ENCODE measurements at regions not wholly inside any gene's neighbourhood (a gene's known extent, or its start where the extent isn't known, plus 50 kb on each side); places are given as distances from the start of the nearest gene placed in this dataset.

DNA sequence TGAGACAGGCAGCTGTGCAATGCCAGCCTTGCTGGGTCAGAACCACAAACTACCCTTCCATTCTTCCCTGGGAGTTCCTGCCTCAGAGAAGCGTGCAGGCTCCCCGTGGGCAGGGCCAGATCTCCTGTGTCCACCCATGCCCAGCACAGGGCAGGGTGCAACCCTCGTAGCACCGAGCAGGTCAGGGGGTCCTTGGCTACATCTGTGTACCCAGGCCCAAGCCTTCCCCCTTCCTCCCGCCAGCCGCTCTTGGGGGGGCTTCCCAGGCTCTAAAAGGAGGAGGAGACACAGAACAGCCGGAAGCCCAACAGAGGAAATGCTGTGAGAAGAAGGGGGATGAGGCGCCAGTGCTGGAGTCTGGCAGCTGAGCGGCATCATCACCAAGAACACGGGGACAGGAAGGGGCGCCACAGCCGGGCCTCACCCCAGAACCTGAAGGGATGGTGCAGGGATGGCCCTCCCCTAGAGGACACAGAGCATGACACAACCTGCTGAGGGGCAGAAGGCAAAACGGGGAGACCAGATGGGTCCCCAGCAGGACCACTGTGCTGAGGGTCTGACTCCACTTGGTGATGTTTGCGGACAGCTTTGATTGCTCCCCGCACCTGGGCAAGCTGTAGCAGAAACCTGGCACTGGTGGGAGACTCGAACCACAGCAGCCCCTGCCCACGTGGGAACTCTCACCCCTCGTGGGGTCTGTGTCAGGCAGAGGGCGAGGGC lies 233.2 kb downstream of the NPHP4 start:
- Histone ChIP-seq H3K79me2 (ENCODE audit: insufficient read depth, low read length) (no peaks in the 10 kb centered on the region), H2AFZ (ENCODE audit: low read depth, low read length) (no peak overlapping the region), H3K4me3 (ENCODE audit: low read depth in 1 of 2, low read length in 2 of 2) (no peak overlapping the region), H3K9me3 (ENCODE audit: insufficient read depth, low read length, severe bottlenecking) (peaks cover 4% of the 10 kb centered on the region), H3K36me3 (ENCODE audit: insufficient read depth, low read length) (no peaks in the 10 kb centered on the region), H3K4me2 (ENCODE audit: insufficient read depth, low read length) (no peak overlapping the region), H3K9ac (ENCODE audit: low read depth, low read length) (no peak overlapping the region), H3K27ac (ENCODE audit: low read length) (no peak overlapping the region), H3K4me1 (ENCODE audit: insufficient read depth, low read length) (no peaks in the 10 kb centered on the region), H4K20me1 (ENCODE audit: insufficient read depth, low read length) (no peaks in the 10 kb centered on the region), H3K27me3 (ENCODE audit: insufficient read depth, low read length, poor library complexity) (no peaks in the 10 kb centered on the region)
- TF ChIP-seq, protein P1, sequence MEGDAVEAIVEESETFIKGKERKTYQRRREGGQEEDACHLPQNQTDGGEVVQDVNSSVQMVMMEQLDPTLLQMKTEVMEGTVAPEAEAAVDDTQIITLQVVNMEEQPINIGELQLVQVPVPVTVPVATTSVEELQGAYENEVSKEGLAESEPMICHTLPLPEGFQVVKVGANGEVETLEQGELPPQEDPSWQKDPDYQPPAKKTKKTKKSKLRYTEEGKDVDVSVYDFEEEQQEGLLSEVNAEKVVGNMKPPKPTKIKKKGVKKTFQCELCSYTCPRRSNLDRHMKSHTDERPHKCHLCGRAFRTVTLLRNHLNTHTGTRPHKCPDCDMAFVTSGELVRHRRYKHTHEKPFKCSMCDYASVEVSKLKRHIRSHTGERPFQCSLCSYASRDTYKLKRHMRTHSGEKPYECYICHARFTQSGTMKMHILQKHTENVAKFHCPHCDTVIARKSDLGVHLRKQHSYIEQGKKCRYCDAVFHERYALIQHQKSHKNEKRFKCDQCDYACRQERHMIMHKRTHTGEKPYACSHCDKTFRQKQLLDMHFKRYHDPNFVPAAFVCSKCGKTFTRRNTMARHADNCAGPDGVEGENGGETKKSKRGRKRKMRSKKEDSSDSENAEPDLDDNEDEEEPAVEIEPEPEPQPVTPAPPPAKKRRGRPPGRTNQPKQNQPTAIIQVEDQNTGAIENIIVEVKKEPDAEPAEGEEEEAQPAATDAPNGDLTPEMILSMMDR (IDR thresholded peaks at IDR 0.05; ENCODE audit: borderline replicate concordance, extremely low read depth, low read length, poor library complexity, severe bottlenecking): no peak
- no peak for TF ChIP-seq EZH2 (IDR thresholded peaks at IDR 0.05; ENCODE audit: borderline replicate concordance, low read depth, low read length, severe bottlenecking)
- no peak for ATAC-seq (ENCODE audit: insufficient read depth, low read depth)
- no peak for DNase-seq

DNA sequence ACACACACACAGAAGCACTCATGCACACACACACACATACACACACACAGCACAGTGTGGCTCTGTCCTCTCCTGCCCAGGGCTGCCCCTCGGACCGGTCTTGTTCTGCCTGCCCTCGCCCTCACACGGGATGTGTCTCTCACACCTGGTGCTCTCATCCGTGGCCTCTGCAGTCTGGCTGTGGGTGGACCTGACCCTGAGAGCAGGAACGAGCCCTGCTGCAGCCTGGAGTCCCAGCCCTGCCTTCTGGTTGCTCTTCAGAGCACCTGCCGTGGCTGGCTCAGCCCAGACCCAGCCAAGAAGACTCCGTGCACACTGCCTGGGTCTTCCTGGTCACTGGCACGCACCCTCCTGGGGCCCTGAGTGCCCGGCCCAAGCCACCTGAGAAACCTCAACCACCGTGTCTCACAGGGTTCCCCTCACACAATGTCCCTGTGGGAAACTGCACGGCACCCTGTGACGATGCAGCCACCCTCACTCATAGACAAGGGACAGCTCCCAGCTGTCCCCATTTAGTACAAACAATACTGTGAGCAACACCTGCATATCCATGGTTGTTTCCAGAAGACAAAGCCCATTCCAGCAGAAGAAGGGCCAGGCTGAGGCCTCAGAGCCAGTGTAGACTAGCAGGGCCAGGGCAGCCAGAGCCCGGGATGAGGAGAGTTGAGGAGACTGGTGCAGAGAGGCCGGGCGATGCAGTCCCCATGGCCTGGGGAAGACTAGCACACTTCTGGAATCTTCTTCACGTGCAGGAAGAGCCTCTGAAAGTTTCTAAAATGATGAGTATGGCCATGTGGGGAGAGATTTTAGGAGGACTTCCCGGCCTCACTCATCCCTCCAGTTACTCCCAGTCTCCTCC lies 234.0 kb downstream of the NPHP4 start:
- TF ChIP-seq, protein P1 (IDR thresholded peaks at IDR 0.05; ENCODE audit: borderline replicate concordance, extremely low read depth, low read length, poor library complexity, severe bottlenecking): no peak
- TF ChIP-seq EZH2 (IDR thresholded peaks at IDR 0.05; ENCODE audit: borderline replicate concordance, low read depth, low read length, severe bottlenecking): no peak
- DNase-seq: no peak
- no peak for ATAC-seq (ENCODE audit: insufficient read depth, low read depth)
- Histone ChIP-seq H4K20me1 (ENCODE audit: insufficient read depth, low read length) (no peaks in the 10 kb centered on the region), H3K4me1 (ENCODE audit: insufficient read depth, low read length) (no peaks in the 10 kb centered on the region), H2AFZ (ENCODE audit: low read depth, low read length) (no peak overlapping the region), H3K79me2 (ENCODE audit: insufficient read depth, low read length) (no peaks in the 10 kb centered on the region), H3K9ac (ENCODE audit: low read depth, low read length) (no peak overlapping the region), H3K27ac (ENCODE audit: low read length) (no peak overlapping the region), H3K9me3 (ENCODE audit: insufficient read depth, low read length, severe bottlenecking) (no peaks in the 10 kb centered on the region), H3K27me3 (ENCODE audit: insufficient read depth, low read length, poor library complexity) (no peaks in the 10 kb centered on the region), H3K36me3 (ENCODE audit: insufficient read depth, low read length) (no peaks in the 10 kb centered on the region), H3K4me3 (ENCODE audit: low read depth in 1 of 2, low read length in 2 of 2) (no peak overlapping the region), H3K4me2 (ENCODE audit: insufficient read depth, low read length) (no peak overlapping the region)

DNA sequence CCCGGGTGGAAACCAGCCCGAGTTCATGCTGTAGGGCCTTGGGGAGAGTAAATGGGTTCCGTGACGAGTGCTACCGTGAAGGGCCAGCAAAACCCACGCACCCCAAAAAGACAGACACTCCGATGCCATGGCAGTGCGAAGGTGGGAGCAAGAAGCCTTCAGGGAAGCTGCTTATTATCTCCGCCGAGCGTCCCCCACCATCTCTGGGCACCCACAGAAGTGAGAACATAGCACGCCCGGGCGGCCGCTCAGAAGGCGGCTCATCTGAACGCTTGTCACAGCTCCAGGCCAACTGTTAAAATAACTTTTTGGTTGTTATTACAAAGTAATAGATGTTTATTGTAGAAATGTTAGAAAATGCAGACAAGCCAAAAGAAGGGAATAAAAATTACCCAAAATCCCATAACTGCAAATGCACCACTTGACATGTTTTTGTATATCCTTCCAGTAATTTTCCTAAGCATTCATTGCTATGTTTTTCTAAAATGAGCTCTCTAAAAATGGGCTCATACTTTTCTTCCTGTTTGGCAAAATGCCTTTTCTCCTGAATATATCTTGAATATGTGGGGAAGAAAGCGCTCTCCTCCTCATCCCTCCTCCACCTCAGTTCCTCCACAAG lies 234.9 kb downstream of the NPHP4 start:
- DNase-seq (no peak), ATAC-seq (ENCODE audit: insufficient read depth, low read depth) (no peak)
- H3K4me2 ChIP-seq (ENCODE audit: insufficient read depth, low read length): no peak overlapping the region
- H3K4me3 ChIP-seq (ENCODE audit: low read depth in 1 of 2, low read length in 2 of 2): no peak overlapping the region
- H3K27me3 ChIP-seq (ENCODE audit: insufficient read depth, low read length, poor library complexity): peaks cover 4% of the 10 kb centered on the region
- H3K79me2 ChIP-seq (ENCODE audit: insufficient read depth, low read length): no peaks in the 10 kb centered on the region
- no peaks in the 10 kb centered on the region for H4K20me1 ChIP-seq (ENCODE audit: insufficient read depth, low read length)
- no peaks in the 10 kb centered on the region for H3K36me3 ChIP-seq (ENCODE audit: insufficient read depth, low read length)
- no peak overlapping the region for H2AFZ ChIP-seq (ENCODE audit: low read depth, low read length)
- TF ChIP-seq EZH2 (IDR thresholded peaks at IDR 0.05; ENCODE audit: borderline replicate concordance, low read depth, low read length, severe bottlenecking): no peak
- H3K27ac ChIP-seq (ENCODE audit: low read length): no peak overlapping the region
- no peaks in the 10 kb centered on the region for H3K9me3 ChIP-seq (ENCODE audit: insufficient read depth, low read length, severe bottlenecking)
- H3K9ac ChIP-seq (ENCODE audit: low read depth, low read length): no peak overlapping the region
- H3K4me1 ChIP-seq (ENCODE audit: insufficient read depth, low read length): no peaks in the 10 kb centered on the region
